NCI-H187 (cell line): ENCODE measurements at regions not wholly inside any gene's neighbourhood (a gene's known extent, or its start where the extent isn't known, plus 50 kb on each side); places are given as distances from the start of the nearest gene placed in this dataset.
"Not testable (repeated sequence)": the region's sequence is repeated elsewhere in the genome, so short reads cannot be mapped to it uniquely, and the experiment has no call there.

Experiments used
- DNase-seq, 2 experiments: peaks; one replicate each; lab custom pipeline; 2025; lab: John Stamatoyannopoulos, UW

DNA sequence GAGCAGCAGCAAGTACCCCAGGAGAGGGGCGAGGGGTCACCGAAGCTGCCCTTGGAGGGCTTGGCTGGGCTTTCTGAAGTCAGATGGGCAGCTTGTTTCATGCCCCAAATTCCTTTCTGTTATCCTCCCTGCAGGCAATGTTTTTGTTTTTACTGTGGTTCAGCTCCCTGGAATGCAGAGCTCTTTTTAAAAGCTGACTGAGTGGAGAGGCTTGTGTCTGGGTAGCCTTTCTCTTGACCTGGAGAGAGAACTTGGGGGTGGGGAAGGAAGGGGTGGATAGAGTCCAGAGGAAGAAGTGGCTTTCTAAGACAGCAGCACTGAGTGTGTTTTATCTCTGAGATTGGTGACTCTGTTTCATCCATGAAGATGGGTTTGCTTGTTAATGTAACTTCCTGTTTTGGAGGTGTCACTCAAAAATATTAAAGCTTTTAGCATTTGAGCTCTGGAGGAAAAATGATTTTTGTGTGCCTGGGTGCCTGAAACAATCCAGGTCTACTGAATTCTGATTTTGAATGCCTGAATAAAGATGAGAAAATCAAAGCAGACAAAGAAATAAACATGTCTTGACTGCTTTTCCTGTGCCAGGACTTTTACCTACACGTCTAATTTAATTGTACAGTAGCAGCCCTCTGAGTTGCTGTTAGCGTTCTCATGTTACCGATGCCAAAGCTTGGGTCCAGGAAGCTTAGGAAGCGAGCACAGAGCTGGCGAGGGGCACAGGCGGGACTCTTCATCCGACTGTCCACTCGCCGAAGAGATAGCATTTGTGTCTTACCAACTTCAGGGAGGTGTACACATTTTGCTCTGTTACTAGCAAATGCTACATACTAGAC, 78.2 kb upstream of the EEF1E1 start:
- no peak for DNase-seq

DNA sequence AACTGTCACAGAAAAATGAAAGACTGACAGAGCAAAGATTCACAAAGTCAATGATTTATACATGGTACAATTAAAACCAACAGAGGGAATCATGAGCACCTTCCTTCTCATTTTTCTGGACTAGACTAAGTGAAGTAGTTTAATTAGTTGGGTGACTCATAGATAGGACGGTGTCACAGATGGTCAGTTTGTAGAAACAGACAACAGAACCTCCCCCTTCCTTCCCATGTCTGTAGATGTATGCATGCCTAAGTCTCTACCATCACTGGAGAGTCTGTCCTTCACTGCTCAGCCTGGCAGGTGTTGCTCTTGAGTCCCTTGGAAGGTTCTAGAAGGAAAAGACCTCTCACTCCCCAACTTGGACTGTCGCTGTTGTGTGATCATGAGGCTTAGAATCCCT, 75.4 kb upstream of the EEF1E1 start:
- DNase-seq = no peak

- DNase-seq = no peak
Observed at GRCh38 chr6:8175046-8175777, 72.9 kb upstream of the EEF1E1 start.

DNA sequence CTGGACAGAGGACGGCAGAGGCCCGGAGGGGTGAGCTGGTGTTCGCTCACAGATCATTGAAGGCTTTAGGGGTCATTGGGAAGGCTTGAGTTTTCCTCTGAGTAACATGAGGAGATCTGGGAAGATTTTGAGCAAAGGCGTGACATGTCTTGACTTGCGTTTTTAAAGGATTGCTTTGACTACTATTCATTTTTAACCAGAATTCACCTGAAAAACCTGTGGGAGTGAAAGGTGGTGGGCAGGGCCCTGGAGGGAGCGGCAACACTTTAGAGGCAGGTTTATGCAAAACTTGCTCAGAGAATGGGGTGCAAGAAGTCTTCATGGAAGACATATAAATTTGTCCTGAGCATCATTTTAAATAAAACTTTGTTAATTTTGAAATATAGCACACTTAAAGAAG, 72.2 kb upstream of the EEF1E1 start:
- DNase-seq = no peak

GRCh38 chr6:8172530-8172929, 70.2 kb upstream of the EEF1E1 start:
- no peak for DNase-seq

- no peak for DNase-seq
Observed at GRCh38 chr6:8170754-8171153, 68.4 kb upstream of the EEF1E1 start.

DNA sequence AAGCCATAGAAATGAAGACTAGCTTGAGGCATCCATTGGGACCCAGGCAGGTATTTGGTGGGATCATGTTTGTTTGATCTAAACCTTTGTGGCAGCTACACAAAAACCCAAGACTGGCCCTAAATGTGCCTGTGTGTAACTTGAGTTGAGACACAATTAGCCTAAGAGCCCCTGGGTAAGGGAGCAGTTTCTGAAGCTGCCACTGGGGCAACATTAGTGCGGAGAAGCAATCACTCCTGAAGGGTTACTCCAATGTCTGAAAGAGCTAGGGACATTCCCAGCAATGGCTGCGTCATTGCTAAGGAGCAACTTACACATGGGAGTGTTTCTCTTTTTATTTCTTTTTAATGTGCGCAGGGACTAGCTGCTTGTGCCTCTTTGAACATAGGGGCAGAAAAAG, 67.9 kb upstream of the EEF1E1 start:
- no peak for DNase-seq

- DNase-seq = no peak
Observed at GRCh38 chr6:8166156-8166555, 63.8 kb upstream of the EEF1E1 start.

DNA sequence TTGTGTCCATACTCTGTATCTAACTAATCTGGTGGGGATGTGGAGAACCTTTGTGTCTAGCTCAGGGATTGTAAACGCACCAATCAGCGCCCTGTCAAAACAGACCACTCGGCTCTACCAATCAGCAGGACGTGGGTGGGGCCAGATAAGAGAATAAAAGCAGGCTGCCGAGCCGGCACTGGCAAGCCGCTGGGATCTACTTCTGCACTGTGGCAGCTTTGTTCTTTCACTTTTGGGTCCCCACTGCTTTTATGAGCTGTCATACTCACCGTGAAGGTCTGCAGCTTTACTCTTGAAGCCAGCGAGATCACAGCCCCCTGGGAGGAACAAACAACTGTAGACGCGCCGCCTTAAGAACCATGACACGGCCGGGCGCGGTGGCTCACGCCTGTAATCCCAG, 62.7 kb upstream of the EEF1E1 start:
- DNase-seq = not testable (repeated sequence)

GRCh38 chr6:8164281-8164680, 61.9 kb upstream of the EEF1E1 start:
- not testable (repeated sequence) for DNase-seq

GRCh38 chr6:8159966-8160365, 57.6 kb upstream of the EEF1E1 start:
- no peak for DNase-seq

DNA sequence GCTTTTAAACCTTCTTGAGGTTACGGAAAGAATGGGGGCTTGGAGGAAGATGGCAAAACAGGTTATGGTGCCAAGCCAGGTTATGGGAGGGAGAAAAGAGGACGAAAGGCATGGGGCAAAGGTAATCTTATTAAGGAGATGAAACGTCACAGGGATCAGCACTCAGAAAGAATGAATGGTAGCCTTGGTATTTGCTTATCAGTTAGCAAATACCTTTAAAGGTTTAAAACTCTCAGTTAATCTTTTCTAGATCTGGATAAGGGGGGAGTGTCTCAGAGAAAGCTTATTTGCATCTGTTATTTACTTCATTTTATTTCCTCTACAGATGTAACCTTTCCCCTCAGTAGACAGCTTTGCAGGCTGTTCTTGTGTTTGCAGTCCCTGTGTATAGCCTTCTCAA, 55.5 kb upstream of the EEF1E1 start:
- no peak for DNase-seq

GRCh38 chr6:8155259-8156012, 53.1 kb upstream of the EEF1E1 start:
- DNase-seq = no peak
